ENCODE measurements at regions not wholly inside any gene's neighbourhood (a gene's known extent, or its start where the extent isn't known, plus 50 kb on each side); places are given as distances from the start of the nearest gene placed in this dataset.

DNA sequence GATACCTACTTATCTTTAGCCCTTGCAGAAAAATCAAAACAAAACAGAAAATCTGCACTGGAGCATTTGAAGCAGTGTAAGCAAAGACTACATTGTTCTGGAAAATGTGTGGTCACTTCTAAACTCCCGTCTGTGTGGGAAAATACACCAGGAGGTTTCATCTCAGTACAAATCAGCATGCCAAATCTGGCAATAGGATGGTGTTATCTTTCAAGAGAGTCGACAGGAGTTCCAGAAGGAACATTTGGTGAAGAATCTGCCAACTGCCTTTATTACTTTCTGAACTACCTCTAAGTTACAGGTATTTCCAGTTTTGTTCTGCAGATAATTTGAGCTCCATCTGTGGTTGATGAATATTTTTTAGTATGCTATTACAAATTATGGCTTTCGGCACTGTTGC is 1348.0 kb downstream of the RAPGEF2 start:
- TF ChIP-seq CTCF (IDR thresholded peaks at IDR 0.05) (no peak), ZFX (IDR thresholded peaks at IDR 0.05; ENCODE audit: borderline replicate concordance) (no peak)

All from 22Rv1 (cell line).